Activated T-helper 1 cell treated with anti-CD3 and anti-CD28 coated beads, Interleukin-12 subunit alpha, Interleukin-12 subunit beta, Interleukin-2, Interleukin-4 antibody, amounts not matched to agents 30 ng/mL and 10 ng/mL and 1 ng/mL, durations not matched to agents 14 hours and 24 hours and 36 hours (primary cell): ENCODE measurements at regions not wholly inside any gene's neighbourhood (a gene's known extent, or its start where the extent isn't known, plus 50 kb on each side); places are given as distances from the start of the nearest gene placed in this dataset.

Experiments
- DNase-seq: peaks from one replicate; pipeline ENCODE4 v3.0.0; 2021; ENCODE audit warnings: low spot score
- H3K27ac Mint-ChIP-seq: one replicate; pipeline ENCODE4 v1.8.0; 2021; ENCODE audit warnings: mild to moderate bottlenecking, mixed read lengths
- H3K27me3 Mint-ChIP-seq: one replicate; pipeline ENCODE4 v1.8.0; 2022; ENCODE audit warnings: mild to moderate bottlenecking, moderate library complexity, mixed read lengths; ENCODE audit not compliant: insufficient read depth
- H3K36me3 Mint-ChIP-seq: one replicate; pipeline ENCODE4 v1.8.0; 2021; ENCODE audit warnings: low read depth, mixed read lengths
- H3K4me1 Mint-ChIP-seq: one replicate; pipeline ENCODE4 v1.8.0; 2021; ENCODE audit warnings: low read depth, mixed read lengths
- H3K4me3 Mint-ChIP-seq: one replicate; pipeline ENCODE4 v1.8.0; 2021; ENCODE audit warnings: mild to moderate bottlenecking, moderate library complexity, mixed read lengths
- H3K9me3 Mint-ChIP-seq: one replicate; pipeline ENCODE4 v1.8.0; 2021; ENCODE audit warnings: mixed read lengths
- intact Hi-C: fragments of 100-400 bp; cut with micrococcal nuclease; formaldehyde crosslinking; loops from one replicate; pipeline ENCODE4 v1.15.1; 2024

DNA sequence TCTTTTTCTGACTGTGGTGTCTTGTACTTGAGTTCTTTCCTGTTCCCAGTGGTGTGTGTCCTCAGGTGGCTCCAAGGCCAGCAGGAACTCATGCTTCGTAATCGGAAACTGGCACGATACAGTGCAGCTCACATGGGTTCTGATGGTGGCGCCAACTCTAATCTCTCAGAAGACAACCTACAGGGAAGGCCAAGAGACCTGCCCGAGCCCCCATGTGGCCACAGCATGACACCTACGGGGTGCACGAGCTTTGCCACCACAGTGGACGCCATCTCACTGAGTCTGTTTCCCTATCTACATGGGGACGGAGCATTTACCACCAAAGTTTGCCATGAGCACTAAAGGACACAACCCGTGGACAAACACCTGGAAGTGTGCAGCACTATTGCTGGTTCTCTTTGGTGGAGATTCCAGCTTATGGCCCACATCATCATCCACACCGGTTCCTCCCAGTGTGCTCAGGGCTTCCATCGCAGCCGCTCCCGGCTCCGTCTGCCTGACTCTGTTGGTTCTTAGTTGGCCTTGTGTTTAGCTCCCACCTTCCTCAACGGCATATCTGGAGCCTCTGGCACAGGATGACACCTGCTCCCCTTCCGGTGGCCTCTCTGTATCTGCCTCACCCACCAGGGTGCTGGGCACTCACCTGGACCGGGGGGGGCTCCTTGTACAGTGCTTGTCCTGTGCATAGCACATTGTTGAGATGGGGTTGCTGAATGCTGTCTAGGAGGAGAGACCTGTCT, 586.6 kb upstream of the MKI67 start:
- H3K4me3 Mint-ChIP-seq: no peak overlapping the region
- H3K9me3 Mint-ChIP-seq: no peaks in the 10 kb centered on the region
- peaks cover 4% of the 10 kb centered on the region for H3K27me3 Mint-ChIP-seq
- no peak for DNase-seq
- no peaks in the 10 kb centered on the region for H3K4me1 Mint-ChIP-seq
- intact Hi-C loops: no loop called here
- no peak overlapping the region for H3K27ac Mint-ChIP-seq
- no peaks in the 10 kb centered on the region for H3K36me3 Mint-ChIP-seq

DNA sequence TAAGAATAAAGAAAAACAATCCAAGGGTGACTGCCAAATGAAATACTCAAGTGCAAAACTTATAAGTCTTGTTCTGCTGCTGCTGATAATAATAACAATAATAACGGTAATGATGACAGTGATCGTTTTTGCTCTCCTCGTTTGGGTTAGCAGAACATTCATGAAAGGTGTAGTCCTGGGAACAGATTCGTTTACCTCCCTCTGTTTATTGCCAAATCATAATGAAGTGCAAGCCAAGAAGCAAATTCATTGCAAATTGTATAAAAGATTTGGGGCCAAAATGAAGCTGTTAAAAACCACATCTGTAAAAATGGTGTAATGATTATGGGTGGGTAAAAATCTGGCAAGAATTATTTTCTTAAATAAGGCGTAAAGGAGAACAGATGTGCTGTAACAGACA, 587.2 kb upstream of the MKI67 start:
- Mint-ChIP-seq H3K4me1 (no peaks in the 10 kb centered on the region), H3K9me3 (no peaks in the 10 kb centered on the region), H3K4me3 (no peak overlapping the region), H3K27me3 (peaks cover 4% of the 10 kb centered on the region), H3K27ac (no peak overlapping the region), H3K36me3 (no peaks in the 10 kb centered on the region)
- intact Hi-C loops: no loop called here
- DNase-seq: no peak

DNA sequence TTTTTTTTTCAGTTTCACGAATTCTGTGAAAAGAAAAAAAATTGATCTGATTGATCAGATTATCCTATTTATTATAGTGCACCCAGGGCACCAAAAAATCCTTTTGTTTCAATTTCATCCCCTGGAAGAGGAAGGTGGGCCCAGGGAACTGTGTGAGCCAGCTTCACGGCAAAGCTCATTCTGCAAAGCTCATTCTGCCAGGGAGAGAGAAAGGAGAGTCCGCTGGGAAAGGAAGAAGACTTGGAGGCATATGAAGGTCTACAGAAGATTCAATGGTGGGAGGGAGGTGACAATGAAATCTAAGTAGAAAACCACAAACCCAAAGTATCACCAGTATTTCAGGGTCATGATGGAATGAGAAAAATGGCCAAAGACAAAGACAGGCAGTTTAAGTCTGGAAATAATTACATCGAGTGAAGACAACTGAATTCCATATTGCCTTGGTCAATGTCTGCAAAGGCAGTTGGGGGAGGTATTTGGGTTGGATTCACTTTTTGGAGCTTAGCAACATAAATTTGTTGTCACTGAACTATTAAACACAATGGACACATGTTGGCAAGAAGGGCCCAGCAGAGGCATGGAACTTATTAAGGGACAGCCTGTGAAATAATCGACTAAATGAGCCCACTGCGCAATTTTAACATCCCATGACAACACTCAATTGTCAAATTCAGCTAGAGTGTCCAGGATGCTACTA, 587.8 kb upstream of the MKI67 start:
- Mint-ChIP-seq H3K27ac (no peak overlapping the region), H3K4me1 (no peaks in the 10 kb centered on the region), H3K9me3 (no peaks in the 10 kb centered on the region), H3K36me3 (no peaks in the 10 kb centered on the region), H3K27me3 (peaks cover 4% of the 10 kb centered on the region), H3K4me3 (no peak overlapping the region)
- DNase-seq: no peak
- intact Hi-C loops: no loop called here

DNA sequence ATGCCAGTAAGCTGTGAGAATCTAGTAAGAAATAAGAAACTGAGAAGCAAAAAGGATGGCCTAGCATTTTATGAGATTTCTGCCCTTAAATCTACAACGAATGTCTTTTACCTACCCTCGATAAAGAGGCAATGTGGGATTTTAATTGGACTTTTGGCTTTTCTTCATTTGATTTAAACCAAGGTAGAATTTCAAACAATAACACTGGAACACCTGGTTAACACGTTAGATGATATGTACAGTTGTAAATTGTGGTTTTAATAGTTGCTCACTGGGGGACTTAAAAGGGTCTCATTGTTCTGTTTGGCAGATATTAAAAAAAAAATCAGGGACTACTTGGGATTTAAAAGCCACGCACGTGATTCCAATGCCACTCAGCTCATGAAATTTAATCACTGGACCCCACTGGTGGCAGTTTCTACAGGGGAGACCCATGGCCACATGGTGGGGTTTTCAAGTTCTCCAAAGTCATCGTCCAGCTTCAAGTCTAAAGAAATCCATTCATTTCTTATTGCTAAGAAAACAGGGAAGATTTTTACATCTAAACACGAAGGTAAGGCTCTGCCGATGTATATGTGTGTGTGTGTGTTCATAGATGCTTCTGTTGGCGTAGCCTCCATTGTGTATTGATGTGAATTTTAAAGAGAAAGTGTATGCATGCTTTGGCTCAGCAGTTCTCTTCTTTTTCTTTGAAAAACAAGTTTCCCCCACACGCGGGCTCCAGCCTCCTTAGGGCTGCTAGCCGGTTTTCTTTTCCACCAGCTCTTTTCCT, 588.6 kb upstream of the MKI67 start:
- intact Hi-C loops: no loop called here
- no peaks in the 10 kb centered on the region for H3K36me3 Mint-ChIP-seq
- no peaks in the 10 kb centered on the region for H3K27me3 Mint-ChIP-seq
- H3K4me1 Mint-ChIP-seq: no peaks in the 10 kb centered on the region
- no peak for DNase-seq
- H3K27ac Mint-ChIP-seq: no peak overlapping the region
- no peak overlapping the region for H3K4me3 Mint-ChIP-seq
- no peaks in the 10 kb centered on the region for H3K9me3 Mint-ChIP-seq

DNA sequence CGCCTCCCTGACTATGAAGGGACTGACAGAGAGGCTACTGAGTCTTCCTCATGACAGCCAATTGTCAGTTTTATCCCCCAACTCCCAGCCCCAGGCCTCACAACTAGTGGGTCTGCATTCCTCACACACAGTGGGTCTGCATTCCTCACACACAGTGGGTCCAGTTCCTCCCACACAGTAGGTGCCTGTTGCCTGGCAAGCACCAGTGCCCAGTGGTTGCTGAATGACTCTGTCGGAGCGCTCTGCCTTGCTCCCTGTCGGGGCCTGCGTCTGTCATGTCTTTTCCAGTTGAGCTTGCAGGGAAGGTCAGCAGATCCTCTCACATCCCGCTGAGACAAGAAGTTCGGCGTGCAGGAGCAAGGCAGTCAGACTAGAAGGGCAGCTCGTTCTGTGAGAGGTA, 590.0 kb upstream of the MKI67 start:
- DNase-seq: no peak
- no peaks in the 10 kb centered on the region for H3K4me1 Mint-ChIP-seq
- H3K4me3 Mint-ChIP-seq: no peak overlapping the region
- no peaks in the 10 kb centered on the region for H3K27me3 Mint-ChIP-seq
- no peak overlapping the region for H3K27ac Mint-ChIP-seq
- H3K36me3 Mint-ChIP-seq: no peaks in the 10 kb centered on the region
- intact Hi-C loops: no loop called here
- H3K9me3 Mint-ChIP-seq: no peaks in the 10 kb centered on the region

DNA sequence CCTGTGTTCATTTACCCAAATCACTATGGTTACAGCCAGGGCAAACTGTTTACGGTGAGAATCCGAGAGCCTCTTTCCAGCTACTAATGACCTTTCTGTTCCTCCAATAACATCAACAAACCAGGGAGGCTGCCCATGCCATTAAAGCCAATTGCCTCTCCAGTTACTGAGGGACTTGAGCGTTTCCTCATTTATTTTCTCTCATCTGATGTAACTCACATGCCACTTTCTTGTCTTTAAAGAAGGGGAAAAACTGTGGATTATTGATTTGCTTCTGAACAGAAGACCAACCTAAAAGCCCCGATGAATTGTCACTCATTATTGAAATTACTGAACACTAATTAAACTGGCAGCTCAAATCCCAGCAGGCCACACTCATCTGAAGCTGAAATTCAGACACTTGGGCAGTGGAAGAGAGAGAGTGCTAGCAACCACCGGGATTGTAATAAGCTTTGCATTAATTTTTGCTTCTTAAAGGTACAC, 595.8 kb upstream of the MKI67 start:
- no peaks in the 10 kb centered on the region for H3K4me1 Mint-ChIP-seq
- no peak for DNase-seq

DNA sequence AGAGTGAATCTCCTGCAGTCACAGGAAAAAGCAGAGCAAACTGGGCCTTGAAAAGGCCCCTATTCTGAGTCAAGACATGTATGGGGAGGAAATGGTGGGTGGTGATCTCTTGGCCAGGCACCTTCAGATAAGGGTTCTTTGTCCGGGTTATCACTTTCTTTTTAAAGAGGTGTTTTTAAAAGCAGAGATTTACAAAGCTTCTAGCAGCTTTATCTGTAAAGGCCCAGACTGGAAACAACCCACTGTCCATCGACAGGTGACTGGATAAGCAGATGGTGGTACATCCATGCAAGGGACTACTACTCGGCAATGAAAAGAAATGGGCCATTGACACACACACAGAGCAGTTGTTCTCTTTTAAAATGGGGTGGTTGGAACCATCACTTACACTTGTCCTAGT, 596.7 kb upstream of the MKI67 start:
- no peaks in the 10 kb centered on the region for H3K9me3 Mint-ChIP-seq
- H3K36me3 Mint-ChIP-seq: no peaks in the 10 kb centered on the region
- no peak overlapping the region for H3K4me3 Mint-ChIP-seq
- H3K4me1 Mint-ChIP-seq: no peaks in the 10 kb centered on the region
- intact Hi-C loops: no loop called here
- H3K27ac Mint-ChIP-seq: no peak overlapping the region
- DNase-seq: no peak
- no peaks in the 10 kb centered on the region for H3K27me3 Mint-ChIP-seq

More for the DNA sequence above, 595.8 kb upstream of the MKI67 start:
- Mint-ChIP-seq H3K27me3 (no peaks in the 10 kb centered on the region), H3K4me3 (no peak overlapping the region), H3K9me3 (no peaks in the 10 kb centered on the region), H3K27ac (no peak overlapping the region), H3K36me3 (no peaks in the 10 kb centered on the region)
- intact Hi-C loops: no loop called here

DNA sequence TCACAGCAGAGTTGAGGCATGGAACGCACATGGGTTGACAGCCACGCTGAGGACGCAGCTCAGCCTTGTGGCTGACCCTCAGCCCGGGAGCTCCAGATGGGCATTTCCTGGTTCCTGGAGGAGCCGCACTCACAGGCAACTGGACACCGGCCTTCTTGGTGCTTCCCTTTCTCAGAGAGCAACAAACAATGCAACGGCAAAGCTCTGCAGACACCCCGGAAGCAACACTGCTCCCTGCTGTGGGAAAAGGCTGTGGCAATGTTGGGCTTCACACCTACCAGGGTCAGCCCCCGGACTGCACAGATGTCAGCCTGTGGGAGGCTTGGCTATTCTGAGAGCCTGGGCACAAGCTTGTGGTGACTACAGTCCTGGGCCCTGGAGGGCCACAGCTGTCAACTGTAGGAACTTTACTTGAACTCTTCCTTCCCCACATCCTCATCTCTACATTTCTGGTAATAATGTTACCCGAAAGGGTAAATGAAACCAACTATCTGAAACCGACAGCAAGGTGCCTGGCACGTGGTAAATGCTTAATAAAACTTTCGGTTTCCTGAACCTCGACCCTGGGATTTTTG, 597.5 kb upstream of the MKI67 start:
- H3K27ac Mint-ChIP-seq: no peak overlapping the region

DNA sequence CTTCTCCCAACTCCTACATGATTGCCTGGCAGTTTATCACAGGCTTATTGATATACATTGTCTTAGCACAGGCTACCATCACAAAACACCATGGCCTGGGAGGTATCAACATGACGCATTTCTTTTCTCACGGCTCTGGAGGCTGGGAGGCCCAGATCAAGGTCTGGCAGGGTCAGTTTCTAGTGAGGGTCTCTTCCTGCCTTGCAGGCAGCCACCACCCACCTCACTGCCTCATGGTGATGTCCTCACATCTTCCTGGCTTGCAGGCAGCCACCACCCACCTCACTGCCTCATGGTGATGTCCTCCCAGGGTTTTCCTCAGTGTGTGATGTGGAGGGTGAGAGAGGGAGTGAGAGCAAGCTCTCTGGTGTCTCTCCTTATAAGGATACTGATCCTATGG, 599.3 kb upstream of the MKI67 start:
- no peak for DNase-seq
- H3K27me3 Mint-ChIP-seq: no peaks in the 10 kb centered on the region
- H3K9me3 Mint-ChIP-seq: no peaks in the 10 kb centered on the region
- no peak overlapping the region for H3K27ac Mint-ChIP-seq
- no peak overlapping the region for H3K4me3 Mint-ChIP-seq
- H3K4me1 Mint-ChIP-seq: no peaks in the 10 kb centered on the region
- intact Hi-C loops: no loop called here
- H3K36me3 Mint-ChIP-seq: no peaks in the 10 kb centered on the region

More for the DNA sequence above, 597.5 kb upstream of the MKI67 start:
- H3K27me3 Mint-ChIP-seq: no peaks in the 10 kb centered on the region
- DNase-seq: no peak
- no peaks in the 10 kb centered on the region for H3K9me3 Mint-ChIP-seq
- H3K4me3 Mint-ChIP-seq: no peak overlapping the region
- no peaks in the 10 kb centered on the region for H3K36me3 Mint-ChIP-seq
- intact Hi-C loops: no loop called here
- H3K4me1 Mint-ChIP-seq: no peaks in the 10 kb centered on the region

DNA sequence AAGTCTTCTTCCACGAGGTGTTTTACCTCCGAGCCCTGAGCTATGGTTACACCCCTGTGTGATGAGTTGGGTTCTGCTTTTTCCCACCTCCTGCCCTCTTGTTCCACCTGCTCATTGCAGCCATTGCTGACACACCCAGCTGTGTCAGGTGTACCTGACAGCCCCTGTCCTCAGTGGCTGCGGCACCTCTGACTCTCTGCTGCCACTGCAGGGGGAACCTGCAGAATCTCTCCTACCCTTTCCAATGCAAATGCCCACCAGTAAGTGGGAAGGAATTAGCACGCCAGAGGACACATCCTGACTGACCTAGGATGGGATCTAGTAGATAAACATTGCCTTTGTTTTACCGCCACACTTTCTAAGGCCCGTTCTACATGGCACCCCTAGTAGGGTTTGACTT, 600.9 kb upstream of the MKI67 start:
- no peak overlapping the region for H3K27ac Mint-ChIP-seq
- H3K27me3 Mint-ChIP-seq: no peaks in the 10 kb centered on the region
- no peaks in the 10 kb centered on the region for H3K36me3 Mint-ChIP-seq
- no peak overlapping the region for H3K4me3 Mint-ChIP-seq
- DNase-seq: no peak
- intact Hi-C loops: no loop called here
- H3K4me1 Mint-ChIP-seq: no peaks in the 10 kb centered on the region
- no peaks in the 10 kb centered on the region for H3K9me3 Mint-ChIP-seq

DNA sequence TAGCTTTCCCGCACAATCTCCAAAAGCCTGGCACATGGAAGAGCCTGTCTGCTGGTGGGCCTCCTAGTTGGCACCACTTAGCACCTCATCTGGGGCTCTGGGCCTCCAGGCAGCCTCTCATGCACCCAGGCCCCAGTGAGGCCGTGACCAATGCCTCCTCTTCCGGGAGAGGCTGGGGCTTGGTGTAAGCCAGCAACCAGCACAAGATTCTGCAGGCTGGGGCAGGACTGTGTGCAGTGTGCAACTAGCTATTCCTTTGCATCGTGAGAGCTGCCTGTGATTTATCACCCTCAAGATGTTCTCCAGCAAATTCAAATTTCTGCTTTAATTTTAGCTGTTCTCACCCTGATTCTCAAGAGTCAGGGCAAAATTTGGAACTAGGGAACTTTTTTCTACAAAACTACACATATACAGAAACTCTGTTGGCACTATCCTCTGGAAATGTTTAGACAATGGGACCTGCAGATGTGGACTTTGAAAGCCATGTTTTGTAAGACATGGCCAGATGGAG, 603.7 kb upstream of the MKI67 start:
- H3K27ac Mint-ChIP-seq: no peak overlapping the region
- no peaks in the 10 kb centered on the region for H3K4me1 Mint-ChIP-seq
- no peaks in the 10 kb centered on the region for H3K36me3 Mint-ChIP-seq
- no peak for DNase-seq
- no peaks in the 10 kb centered on the region for H3K9me3 Mint-ChIP-seq
- intact Hi-C loops: no loop called here
- no peak overlapping the region for H3K4me3 Mint-ChIP-seq
- H3K27me3 Mint-ChIP-seq: no peaks in the 10 kb centered on the region

DNA sequence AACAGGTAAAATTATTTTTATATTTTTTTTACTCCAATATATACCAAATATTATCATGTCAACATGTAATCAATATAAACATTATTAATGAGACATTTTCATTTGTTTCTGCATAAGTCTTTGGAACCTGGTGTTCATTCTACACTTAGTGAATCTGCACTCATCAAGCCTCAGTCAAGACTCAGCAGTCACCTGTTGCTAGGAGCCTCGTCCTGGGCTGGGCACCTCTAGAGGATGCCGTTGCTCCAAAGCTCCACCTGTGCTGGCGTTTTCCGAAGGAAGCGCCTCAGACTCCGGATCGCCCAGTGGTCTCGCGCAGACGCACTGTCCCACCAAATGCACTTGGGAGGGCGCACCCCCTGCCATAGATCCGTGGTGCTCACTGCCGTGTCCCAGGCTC, 604.7 kb upstream of the MKI67 start:
- Mint-ChIP-seq H3K27me3 (no peaks in the 10 kb centered on the region), H3K4me1 (no peaks in the 10 kb centered on the region), H3K36me3 (no peaks in the 10 kb centered on the region), H3K9me3 (no peaks in the 10 kb centered on the region), H3K27ac (no peak overlapping the region), H3K4me3 (no peak overlapping the region)
- intact Hi-C loops: no loop called here
- no peak for DNase-seq

DNA sequence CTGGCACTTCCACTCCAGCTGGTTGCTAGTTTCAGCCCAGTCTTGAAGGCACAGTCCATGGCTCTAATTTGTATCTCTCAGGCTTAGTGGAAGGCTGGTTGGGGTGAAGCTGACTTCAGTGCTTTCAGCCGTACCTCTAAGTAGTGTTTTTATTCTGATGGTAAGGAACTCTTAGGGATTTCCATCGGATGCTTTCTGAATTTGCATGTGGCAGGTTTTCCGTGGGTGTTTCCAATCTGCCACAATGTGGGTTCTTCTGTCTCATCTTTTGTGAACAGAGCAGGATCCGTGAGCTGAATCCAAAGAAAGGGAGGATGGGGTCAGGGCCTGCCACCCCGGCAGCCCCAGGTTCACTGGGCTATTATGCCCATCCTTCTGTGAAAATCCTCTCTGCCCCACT, 607.9 kb upstream of the MKI67 start:
- Mint-ChIP-seq H3K36me3 (no peaks in the 10 kb centered on the region), H3K27ac (no peak overlapping the region), H3K4me1 (no peaks in the 10 kb centered on the region), H3K4me3 (no peak overlapping the region), H3K9me3 (no peaks in the 10 kb centered on the region), H3K27me3 (no peaks in the 10 kb centered on the region)
- intact Hi-C loops: no loop called here
- DNase-seq: no peak
